ENCODE measurements at regions not wholly inside any gene's neighbourhood (a gene's known extent, or its start where the extent isn't known, plus 50 kb on each side); places are given as distances from the start of the nearest gene placed in this dataset.

DNA sequence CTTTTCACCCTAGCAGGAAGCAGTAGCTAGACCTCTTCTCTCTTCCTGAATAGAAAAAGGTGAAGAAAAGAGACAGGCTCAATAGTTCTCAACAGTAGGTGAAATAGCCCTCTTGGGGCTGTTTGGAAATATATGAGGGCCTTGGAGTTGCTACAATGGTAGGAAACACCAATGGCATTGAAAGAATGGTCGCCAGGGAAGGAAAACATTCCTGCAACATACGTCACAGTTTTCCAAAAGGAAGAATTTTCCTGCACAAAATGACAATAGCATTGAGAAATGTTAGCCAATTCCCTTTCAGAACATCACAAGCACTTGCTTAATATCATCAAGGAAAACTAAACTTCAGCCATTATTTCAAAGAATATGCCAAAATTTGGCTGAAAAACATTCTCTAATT lies 484.5 kb downstream of the IGSF11 start:
- TF ChIP-seq, protein P1, sequence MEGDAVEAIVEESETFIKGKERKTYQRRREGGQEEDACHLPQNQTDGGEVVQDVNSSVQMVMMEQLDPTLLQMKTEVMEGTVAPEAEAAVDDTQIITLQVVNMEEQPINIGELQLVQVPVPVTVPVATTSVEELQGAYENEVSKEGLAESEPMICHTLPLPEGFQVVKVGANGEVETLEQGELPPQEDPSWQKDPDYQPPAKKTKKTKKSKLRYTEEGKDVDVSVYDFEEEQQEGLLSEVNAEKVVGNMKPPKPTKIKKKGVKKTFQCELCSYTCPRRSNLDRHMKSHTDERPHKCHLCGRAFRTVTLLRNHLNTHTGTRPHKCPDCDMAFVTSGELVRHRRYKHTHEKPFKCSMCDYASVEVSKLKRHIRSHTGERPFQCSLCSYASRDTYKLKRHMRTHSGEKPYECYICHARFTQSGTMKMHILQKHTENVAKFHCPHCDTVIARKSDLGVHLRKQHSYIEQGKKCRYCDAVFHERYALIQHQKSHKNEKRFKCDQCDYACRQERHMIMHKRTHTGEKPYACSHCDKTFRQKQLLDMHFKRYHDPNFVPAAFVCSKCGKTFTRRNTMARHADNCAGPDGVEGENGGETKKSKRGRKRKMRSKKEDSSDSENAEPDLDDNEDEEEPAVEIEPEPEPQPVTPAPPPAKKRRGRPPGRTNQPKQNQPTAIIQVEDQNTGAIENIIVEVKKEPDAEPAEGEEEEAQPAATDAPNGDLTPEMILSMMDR (IDR thresholded peaks at IDR 0.05; ENCODE audit: borderline replicate concordance, extremely low read depth, low read length, poor library complexity, severe bottlenecking), result no peak
- TF ChIP-seq EZH2 (IDR thresholded peaks at IDR 0.05; ENCODE audit: borderline replicate concordance, low read depth, low read length, severe bottlenecking), result no peak
